ENCODE measurements at regions not wholly inside any gene's neighbourhood (a gene's known extent, or its start where the extent isn't known, plus 50 kb on each side); places are given as distances from the start of the nearest gene placed in this dataset.

GRCh38 chr7:10038351-10038750, 935.3 kb upstream of the PHF14 start:
- Histone ChIP-seq H3K4me1 (replicated peaks; ENCODE audit: insufficient read depth) (no peaks in the 10 kb centered on the region), H3K79me2 (ENCODE audit: low read depth) (no peaks in the 10 kb centered on the region), H3K9me3 (ENCODE audit: insufficient read depth, low read depth) (no peaks in the 10 kb centered on the region), H3K4me2 (no peak overlapping the region), H3K27me3 (ENCODE audit: insufficient read depth, low read depth) (no peaks in the 10 kb centered on the region), H3K36me3 (ENCODE audit: low read depth) (no peaks in the 10 kb centered on the region), H4K20me1 (ENCODE audit: insufficient read depth) (no peaks in the 10 kb centered on the region), H2AFZ (no peak overlapping the region), H3K9me2 (ENCODE audit: insufficient read depth) (0 out of 2 replicates have a peak, but pooled peaks cover 4% of the 10 kb centered on the region), H3K27ac (no peak overlapping the region), H3F3A (ENCODE audit: insufficient read depth, low read depth) (no peaks in the 10 kb centered on the region), H3K4me3 (no peak overlapping the region)
- ChIA-PET POLR2A (ENCODE audit: unreplicated experiment) (no interaction called here), CTCF (no interaction called here)
- BruUV-seq (replicated peaks) = no TSS peak
- TF ChIP-seq EZH2 (IDR thresholded peaks at IDR 0.05; ENCODE audit: low read depth) = no peak
- TF ChIP-seq, protein P1, sequence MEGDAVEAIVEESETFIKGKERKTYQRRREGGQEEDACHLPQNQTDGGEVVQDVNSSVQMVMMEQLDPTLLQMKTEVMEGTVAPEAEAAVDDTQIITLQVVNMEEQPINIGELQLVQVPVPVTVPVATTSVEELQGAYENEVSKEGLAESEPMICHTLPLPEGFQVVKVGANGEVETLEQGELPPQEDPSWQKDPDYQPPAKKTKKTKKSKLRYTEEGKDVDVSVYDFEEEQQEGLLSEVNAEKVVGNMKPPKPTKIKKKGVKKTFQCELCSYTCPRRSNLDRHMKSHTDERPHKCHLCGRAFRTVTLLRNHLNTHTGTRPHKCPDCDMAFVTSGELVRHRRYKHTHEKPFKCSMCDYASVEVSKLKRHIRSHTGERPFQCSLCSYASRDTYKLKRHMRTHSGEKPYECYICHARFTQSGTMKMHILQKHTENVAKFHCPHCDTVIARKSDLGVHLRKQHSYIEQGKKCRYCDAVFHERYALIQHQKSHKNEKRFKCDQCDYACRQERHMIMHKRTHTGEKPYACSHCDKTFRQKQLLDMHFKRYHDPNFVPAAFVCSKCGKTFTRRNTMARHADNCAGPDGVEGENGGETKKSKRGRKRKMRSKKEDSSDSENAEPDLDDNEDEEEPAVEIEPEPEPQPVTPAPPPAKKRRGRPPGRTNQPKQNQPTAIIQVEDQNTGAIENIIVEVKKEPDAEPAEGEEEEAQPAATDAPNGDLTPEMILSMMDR (conservative IDR thresholded peaks at IDR 0.05) = no peak
- no peak for DNase-seq
- intact Hi-C loops (cut with micrococcal nuclease; ENCODE audit: unreplicated experiment) = no loop called here

DNA sequence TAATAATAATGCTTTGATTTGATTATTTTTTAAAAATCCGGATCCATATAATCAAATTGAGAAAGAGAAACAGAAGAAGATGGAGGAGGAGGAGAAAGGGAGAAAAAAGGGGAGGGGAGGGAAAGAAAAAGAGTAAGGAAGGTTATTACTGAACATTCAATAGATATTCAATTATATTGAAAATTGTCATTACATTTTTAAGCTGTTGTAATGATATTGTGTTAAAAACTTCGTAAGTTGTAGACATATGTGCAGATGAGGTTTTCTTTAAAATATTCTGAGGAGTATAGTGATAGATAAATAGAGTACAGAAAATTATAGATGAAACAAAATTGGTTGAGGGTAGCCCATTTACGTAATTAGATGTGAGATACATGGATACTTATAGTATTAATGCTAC, 933.0 kb upstream of the PHF14 start:
- Histone ChIP-seq H3K4me3 (no peak overlapping the region), H3K36me3 (ENCODE audit: low read depth) (no peaks in the 10 kb centered on the region), H3K4me1 (replicated peaks; ENCODE audit: insufficient read depth) (no peaks in the 10 kb centered on the region), H3K79me2 (ENCODE audit: low read depth) (no peaks in the 10 kb centered on the region), H3K27me3 (ENCODE audit: insufficient read depth, low read depth) (no peaks in the 10 kb centered on the region), H3K4me2 (no peak overlapping the region), H2AFZ (no peak overlapping the region), H3K27ac (no peak overlapping the region), H3K9me2 (ENCODE audit: insufficient read depth) (0 out of 2 replicates have a peak, but pooled peaks cover 4% of the 10 kb centered on the region), H3K9me3 (ENCODE audit: insufficient read depth, low read depth) (no peaks in the 10 kb centered on the region), H4K20me1 (ENCODE audit: insufficient read depth) (no peaks in the 10 kb centered on the region), H3F3A (ENCODE audit: insufficient read depth, low read depth) (no peaks in the 10 kb centered on the region)
- BruUV-seq (replicated peaks) = no TSS peak
- ChIA-PET POLR2A (ENCODE audit: unreplicated experiment) (no interaction called here), CTCF (no interaction called here)
- intact Hi-C loops (cut with micrococcal nuclease; ENCODE audit: unreplicated experiment) = no loop called here
- TF ChIP-seq, protein P1 (conservative IDR thresholded peaks at IDR 0.05) = no peak
- TF ChIP-seq EZH2 (IDR thresholded peaks at IDR 0.05; ENCODE audit: low read depth) = no peak
- no peak for DNase-seq

DNA sequence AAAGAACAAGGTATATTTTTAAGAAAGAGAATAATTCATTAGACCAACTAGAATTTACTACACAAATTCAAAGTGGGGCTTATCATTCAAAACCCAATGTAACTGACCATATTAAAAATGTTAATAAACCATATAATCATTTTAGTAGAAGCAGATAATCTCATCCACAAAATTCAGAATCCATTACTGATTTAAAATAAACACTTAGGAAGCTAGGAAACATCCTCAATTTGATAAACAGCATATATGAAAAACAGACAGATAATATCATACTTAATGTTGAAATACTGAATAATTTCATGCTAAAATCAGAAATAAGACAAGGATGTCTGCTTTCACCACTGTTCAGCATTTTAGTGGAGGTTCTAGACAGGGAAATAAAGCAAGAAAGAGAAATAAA, 902.8 kb upstream of the PHF14 start:
- CTCF ChIA-PET = no interaction called here
- H3K9me2 ChIP-seq (ENCODE audit: insufficient read depth) = no peaks in the 10 kb centered on the region

More for the DNA sequence above, 902.8 kb upstream of the PHF14 start:
- no peaks in the 10 kb centered on the region for H3K9me3 ChIP-seq (ENCODE audit: insufficient read depth, low read depth)
- H3K4me2 ChIP-seq = no peak overlapping the region
- no peaks in the 10 kb centered on the region for H3K36me3 ChIP-seq (ENCODE audit: low read depth)
- no peaks in the 10 kb centered on the region for H3K4me1 ChIP-seq (replicated peaks; ENCODE audit: insufficient read depth)
- TF ChIP-seq, protein P1 (conservative IDR thresholded peaks at IDR 0.05) = no peak
- TF ChIP-seq EZH2 (IDR thresholded peaks at IDR 0.05; ENCODE audit: low read depth) = no peak
- no peak overlapping the region for H3K27ac ChIP-seq
- POLR2A ChIA-PET (ENCODE audit: unreplicated experiment) = no interaction called here
- intact Hi-C loops (cut with micrococcal nuclease; ENCODE audit: unreplicated experiment) = no loop called here
- no TSS peak for BruUV-seq (replicated peaks)
- H3K79me2 ChIP-seq (ENCODE audit: low read depth) = no peaks in the 10 kb centered on the region
- no peak for DNase-seq
- no peak overlapping the region for H2AFZ ChIP-seq
- no peaks in the 10 kb centered on the region; the same call in 1 of the 2 replicates for H4K20me1 ChIP-seq (ENCODE audit: insufficient read depth)
- no peaks in the 10 kb centered on the region for H3K27me3 ChIP-seq (ENCODE audit: insufficient read depth, low read depth)
- no peak overlapping the region for H3K4me3 ChIP-seq
- H3F3A ChIP-seq (ENCODE audit: insufficient read depth, low read depth) = no peaks in the 10 kb centered on the region
